Ascending aorta (tissue), 2 donors: ENCODE measurements at regions not wholly inside any gene's neighbourhood (a gene's known extent, or its start where the extent isn't known, plus 50 kb on each side); places are given as distances from the start of the nearest gene placed in this dataset.

ENCODE experiments used
- DNase-seq, 2 donors: peaks; one replicate each; pipeline ENCODE4 v3.0.0-alpha.2; 2019; ENCODE audit warnings: low spot score in 2 of 2
- H3K27ac ChIP-seq, 2 donors: fragments of 200-600 bp; sonication (generic); one replicate each; pipeline ENCODE4 v1.5.1; 2016 to 2017; ENCODE audit warnings: mild to moderate bottlenecking in 1 of 2
- H3K27me3 ChIP-seq: fragments of 200-600 bp; sonication (generic); one replicate; pipeline ENCODE4 v1.5.1; 2017
- H3K36me3 ChIP-seq, 2 donors: fragments of 200-600 bp; sonication (generic); one replicate each; pipeline ENCODE4 v1.5.1; 2016
- H3K4me1 ChIP-seq, 2 donors: fragments of 200-600 bp; sonication (generic); one replicate each; pipeline ENCODE4 v1.5.1; 2016 to 2017; ENCODE audit warnings: mild to moderate bottlenecking in 1 of 2
- H3K4me3 ChIP-seq, 2 donors: fragments of 200-600 bp; sonication (generic); one replicate each; pipeline ENCODE4 v1.5.1; 2016 to 2017; ENCODE audit warnings: mild to moderate bottlenecking in 1 of 2
- H3K9me3 ChIP-seq, 2 donors: fragments of 200-600 bp; sonication (generic); one replicate each; pipeline ENCODE4 v1.5.1; 2016
- CTCF ChIP-seq, 3 experiments: fragments of 200-600 bp in 2 of 3; fragments of 450-650 bp in 1 of 3; sonication (generic) in 2 of 3; IDR thresholded peaks; one replicate each; pipeline ENCODE4 v1.5.1; 2016 to 2019; ENCODE audit warnings: antibody characterized with exemption in 3 of 3, mild to moderate bottlenecking in 1 of 3, moderate library complexity in 1 of 3
- intact Hi-C: fragments of 100-400 bp; cut with DNase I; formaldehyde crosslinking; loops from one replicate; pipeline ENCODE4 v1.15.1; 2023

DNA sequence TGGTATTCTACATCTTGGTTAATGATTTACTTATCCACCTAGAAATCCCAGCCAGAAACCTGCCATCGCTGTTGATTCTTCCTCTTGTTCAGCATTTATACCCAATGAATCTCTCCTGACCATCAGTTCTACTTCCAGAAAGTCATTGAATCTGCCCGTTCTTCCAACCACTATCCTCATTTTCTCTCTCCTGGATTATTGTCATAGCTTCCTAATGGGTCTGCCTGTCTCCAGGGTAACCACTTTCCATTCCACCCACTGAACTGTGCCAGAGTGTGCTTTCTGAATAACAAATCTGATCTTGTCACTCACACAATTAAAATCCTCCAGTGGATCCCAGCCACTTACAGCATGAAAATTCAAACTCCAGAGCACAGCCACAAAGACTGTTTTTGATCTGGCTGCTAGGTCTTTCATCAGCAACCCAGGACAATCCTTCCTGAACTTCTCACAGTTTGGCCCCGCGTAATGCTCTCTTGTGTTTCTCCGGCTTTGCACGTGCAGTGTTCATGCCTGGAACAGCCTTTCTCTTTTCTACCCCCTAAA is 330.6 kb downstream of the SPRY2 start:
- intact Hi-C loops = no loop called here
- DNase-seq = no peak
- Histone ChIP-seq H3K36me3 (no peaks in the 10 kb centered on the region), H3K9me3 (no peaks in the 10 kb centered on the region), H3K27me3 (no peaks in the 10 kb centered on the region), H3K4me1 (peaks cover 0 to 4% of the 10 kb centered on the region in 2 donors), H3K27ac (no peak overlapping the region), H3K4me3 (no peak overlapping the region)
- no peak for TF ChIP-seq CTCF (IDR thresholded peaks at IDR 0.05)

GRCh38 chr13:80009760-80010159 is 331.2 kb downstream of the SPRY2 start:
- Histone ChIP-seq H3K27ac (no peak overlapping the region), H3K4me3 (no peak overlapping the region), H3K36me3 (no peaks in the 10 kb centered on the region), H3K4me1 (peaks cover 0 to 4% of the 10 kb centered on the region in 2 donors), H3K9me3 (no peaks in the 10 kb centered on the region), H3K27me3 (no peaks in the 10 kb centered on the region)
- intact Hi-C loops = no loop called here
- TF ChIP-seq CTCF (IDR thresholded peaks at IDR 0.05) = no peak
- no peak for DNase-seq

DNA sequence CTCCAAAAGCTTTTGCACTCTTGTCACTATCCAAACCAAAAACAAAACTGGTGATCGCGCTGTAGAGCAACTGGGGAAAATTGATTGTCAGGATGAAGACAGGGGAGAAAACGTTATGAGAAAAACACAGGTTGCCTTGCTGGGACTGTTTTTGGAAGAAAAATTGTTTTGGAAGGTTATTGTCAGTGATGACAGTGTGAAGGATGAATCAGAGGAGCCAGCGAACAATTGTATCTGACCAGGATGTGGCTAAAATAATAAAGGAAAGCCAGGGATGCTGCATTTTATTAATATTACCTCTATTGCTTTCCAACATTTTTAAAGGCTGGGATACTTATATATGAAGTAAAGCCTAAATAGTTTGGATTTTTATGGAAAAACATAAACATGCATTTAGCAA is 334.0 kb downstream of the SPRY2 start:
- Histone ChIP-seq H3K27ac (no peak overlapping the region), H3K36me3 (no peaks in the 10 kb centered on the region), H3K4me3 (no peak overlapping the region), H3K27me3 (no peaks in the 10 kb centered on the region), H3K9me3 (no peaks in the 10 kb centered on the region), H3K4me1 (peaks cover 0 to 4% of the 10 kb centered on the region in 2 donors)
- intact Hi-C loops = no loop called here
- TF ChIP-seq CTCF (IDR thresholded peaks at IDR 0.05) = no peak
- DNase-seq = no peak

DNA sequence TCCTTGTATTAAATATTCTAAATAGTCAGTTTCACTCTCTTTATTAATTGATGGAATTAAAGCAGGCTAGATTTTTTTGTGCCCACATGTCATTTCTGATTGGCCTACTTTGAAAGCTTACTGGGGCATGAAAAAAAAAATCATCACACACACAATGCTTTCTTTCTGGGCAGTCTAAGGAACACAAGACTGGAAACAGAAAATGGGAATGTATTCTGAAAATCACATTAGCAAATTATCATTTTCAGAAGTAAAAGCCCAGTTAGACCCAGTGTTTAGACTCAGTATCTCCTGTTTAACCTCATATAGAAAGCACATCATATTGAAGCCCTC is 339.4 kb downstream of the SPRY2 start:
- Histone ChIP-seq H3K36me3 (no peaks in the 10 kb centered on the region), H3K4me1 (no peaks in the 10 kb centered on the region), H3K4me3 (no peak overlapping the region), H3K27me3 (no peaks in the 10 kb centered on the region), H3K27ac (no peak overlapping the region), H3K9me3 (no peaks in the 10 kb centered on the region)
- intact Hi-C loops = no loop called here
- no peak for DNase-seq
- TF ChIP-seq CTCF (IDR thresholded peaks at IDR 0.05) = no peak

- Histone ChIP-seq H3K4me3 (no peak overlapping the region), H3K9me3 (no peaks in the 10 kb centered on the region), H3K4me1 (no peaks in the 10 kb centered on the region), H3K36me3 (no peaks in the 10 kb centered on the region), H3K27me3 (no peaks in the 10 kb centered on the region), H3K27ac (no peak overlapping the region)
- TF ChIP-seq CTCF (IDR thresholded peaks at IDR 0.05) = no peak
- intact Hi-C loops = no loop called here
- DNase-seq = no peak
Measured at GRCh38 chr13:80000684-80001509, 340.0 kb downstream of the SPRY2 start.
